PFSK-1 (cell line): ENCODE measurements at regions not wholly inside any gene's neighbourhood (a gene's known extent, or its start where the extent isn't known, plus 50 kb on each side); places are given as distances from the start of the nearest gene placed in this dataset.

Experiments used
- FOXP2 ChIP-seq: optimal IDR thresholded peaks from 2 replicates; pipeline ENCODE3; 2011; ENCODE audit warnings: borderline replicate concordance, control low read depth, inconsistent platforms; ENCODE audit not compliant: insufficient read depth; ENCODE audit errors: extremely low read length, extremely low read depth
- POLR2AphosphoS5 ChIP-seq: IDR thresholded peaks from 2 replicates; pipeline ENCODE4 v1.6.1; 2012; ENCODE audit warnings: low read depth, mild to moderate bottlenecking, control low read depth, low read length, moderate library complexity
- REST ChIP-seq, 2 experiments: IDR thresholded peaks; 2 replicates each; pipeline versions ENCODE4 v1.6.1 to v1.8.0; 2011 to 2012; ENCODE audit warnings: low read depth in 2 of 2, low read length in 2 of 2, control low read depth in 1 of 2, inconsistent platforms in 1 of 2, mild to moderate bottlenecking in 1 of 2, moderate library complexity in 1 of 2; ENCODE audit not compliant: insufficient read depth in 1 of 2
- TAF1 ChIP-seq: IDR thresholded peaks from 2 replicates; pipeline ENCODE4 v1.6.1; 2012; ENCODE audit warnings: low read length, control low read depth, borderline replicate concordance; ENCODE audit not compliant: insufficient read depth

GRCh38 chr4:20386001-20386740 is 134.5 kb downstream of the SLIT2 start:
- TF ChIP-seq FOXP2, result no peak
- no peak for TF ChIP-seq POLR2AphosphoS5
- no peak for TF ChIP-seq REST (IDR thresholded peaks at IDR 0.05; ENCODE audit: insufficient read depth in 1 of 2, low read depth in 2 of 2, low read length in 2 of 2)
- no peak for TF ChIP-seq TAF1
